Memory B cell (primary cell): ENCODE measurements at regions not wholly inside any gene's neighbourhood (a gene's known extent, or its start where the extent isn't known, plus 50 kb on each side); places are given as distances from the start of the nearest gene placed in this dataset.

ENCODE experiments used
- ATAC-seq: fragments of 150-1000 bp; cut with Tn5 transposase; 2 replicates; pipeline ENCODE4 v1.10.0; 2021; ENCODE audit warnings: low read depth, mild to moderate bottlenecking, moderate library complexity
- DNase-seq, 2 donors: peaks; one replicate each; pipeline ENCODE4 v3.0.0; 2022; ENCODE audit warnings: low spot score in 2 of 2
- H3K27ac Mint-ChIP-seq: one replicate; pipeline ENCODE4 v1.8.0; 2022; ENCODE audit warnings: mild to moderate bottlenecking, moderate library complexity, mixed read lengths
- H3K27me3 Mint-ChIP-seq: one replicate; pipeline ENCODE4 v1.8.0; 2022; ENCODE audit warnings: mixed read lengths
- H3K36me3 Mint-ChIP-seq: one replicate; pipeline ENCODE4 v1.8.0; 2022; ENCODE audit warnings: mild to moderate bottlenecking, mixed read lengths
- H3K4me1 Mint-ChIP-seq: one replicate; pipeline ENCODE4 v1.8.0; 2022; ENCODE audit warnings: mixed read lengths
- H3K4me3 Mint-ChIP-seq: one replicate; pipeline ENCODE4 v1.8.0; 2022; ENCODE audit warnings: mild to moderate bottlenecking, moderate library complexity, mixed read lengths
- H3K9me3 Mint-ChIP-seq: one replicate; pipeline ENCODE4 v1.8.0; 2022; ENCODE audit warnings: mixed read lengths

- no peak overlapping the region for H3K4me3 Mint-ChIP-seq
- no peaks in the 10 kb centered on the region for H3K36me3 Mint-ChIP-seq
- no peak overlapping the region for H3K27ac Mint-ChIP-seq
- DNase-seq (no peak), ATAC-seq (no peak)
- no peaks in the 10 kb centered on the region for H3K27me3 Mint-ChIP-seq
- H3K4me1 Mint-ChIP-seq = no peaks in the 10 kb centered on the region
- H3K9me3 Mint-ChIP-seq = peaks cover 6% of the 10 kb centered on the region
Observed at GRCh38 chr3:178226094-178226493, 310.1 kb upstream of the KCNMB2 start.

- H3K27ac Mint-ChIP-seq = no peak overlapping the region
- H3K4me3 Mint-ChIP-seq = no peak overlapping the region
- DNase-seq = no peak
- no peaks in the 10 kb centered on the region for H3K4me1 Mint-ChIP-seq
- no peaks in the 10 kb centered on the region for H3K36me3 Mint-ChIP-seq
- H3K9me3 Mint-ChIP-seq = peaks cover 6% of the 10 kb centered on the region
- no peak for ATAC-seq
- peaks cover 2% of the 10 kb centered on the region for H3K27me3 Mint-ChIP-seq
Observed at GRCh38 chr3:178231645-178232044, 304.6 kb upstream of the KCNMB2 start.

- ATAC-seq = no peak
- H3K36me3 Mint-ChIP-seq = no peaks in the 10 kb centered on the region
Observed at GRCh38 chr3:178233371-178234071, 302.7 kb upstream of the KCNMB2 start.

GRCh38 chr3:178236555-178237277 lies 299.5 kb upstream of the KCNMB2 start:
- H3K9me3 Mint-ChIP-seq = peaks cover 4% of the 10 kb centered on the region
- peaks cover 2% of the 10 kb centered on the region for H3K27me3 Mint-ChIP-seq
- ATAC-seq (no peak), DNase-seq (no peak)
- H3K4me1 Mint-ChIP-seq = no peaks in the 10 kb centered on the region
- H3K27ac Mint-ChIP-seq = no peak overlapping the region
- H3K36me3 Mint-ChIP-seq = no peaks in the 10 kb centered on the region
- no peak overlapping the region for H3K4me3 Mint-ChIP-seq

More at GRCh38 chr3:178233371-178234071, 302.7 kb upstream of the KCNMB2 start:
- H3K4me3 Mint-ChIP-seq = no peak overlapping the region
- H3K9me3 Mint-ChIP-seq = peaks cover 6% of the 10 kb centered on the region
- no peak for DNase-seq
- H3K27me3 Mint-ChIP-seq = peaks cover 2% of the 10 kb centered on the region
- no peaks in the 10 kb centered on the region for H3K4me1 Mint-ChIP-seq
- no peak overlapping the region for H3K27ac Mint-ChIP-seq

- Mint-ChIP-seq H3K4me1 (no peaks in the 10 kb centered on the region), H3K27me3 (peaks cover 2% of the 10 kb centered on the region), H3K27ac (no peak overlapping the region), H3K4me3 (no peak overlapping the region), H3K9me3 (peaks cover 6% of the 10 kb centered on the region), H3K36me3 (no peaks in the 10 kb centered on the region)
- ATAC-seq = no peak
- no peak for DNase-seq
Observed at GRCh38 chr3:178238179-178238578, 298.1 kb upstream of the KCNMB2 start.

- ATAC-seq (no peak), DNase-seq (no peak)
- H3K4me3 Mint-ChIP-seq = no peak overlapping the region
- H3K4me1 Mint-ChIP-seq = no peaks in the 10 kb centered on the region
- H3K27me3 Mint-ChIP-seq = no peaks in the 10 kb centered on the region
- H3K27ac Mint-ChIP-seq = no peak overlapping the region
- no peaks in the 10 kb centered on the region for H3K36me3 Mint-ChIP-seq
- peaks cover 6% of the 10 kb centered on the region for H3K9me3 Mint-ChIP-seq
Observed at GRCh38 chr3:178244733-178245709, 291.2 kb upstream of the KCNMB2 start.

GRCh38 chr3:178246004-178246403 lies 290.2 kb upstream of the KCNMB2 start:
- H3K4me3 Mint-ChIP-seq = no peak overlapping the region
- ATAC-seq (no peak), DNase-seq (no peak)
- peaks cover 3% of the 10 kb centered on the region for H3K27me3 Mint-ChIP-seq
- H3K27ac Mint-ChIP-seq = no peak overlapping the region
- no peaks in the 10 kb centered on the region for H3K4me1 Mint-ChIP-seq
- peaks cover 6% of the 10 kb centered on the region for H3K9me3 Mint-ChIP-seq
- H3K36me3 Mint-ChIP-seq = no peaks in the 10 kb centered on the region

GRCh38 chr3:178255315-178255714 lies 280.9 kb upstream of the KCNMB2 start:
- no peak for DNase-seq
- no peak overlapping the region for H3K4me3 Mint-ChIP-seq
- no peak overlapping the region for H3K27ac Mint-ChIP-seq
- peaks cover 2% of the 10 kb centered on the region for H3K9me3 Mint-ChIP-seq
- no peak for ATAC-seq
- no peaks in the 10 kb centered on the region for H3K4me1 Mint-ChIP-seq
- H3K27me3 Mint-ChIP-seq = peaks cover 3% of the 10 kb centered on the region
- no peaks in the 10 kb centered on the region for H3K36me3 Mint-ChIP-seq

GRCh38 chr3:178257491-178257890 lies 278.7 kb upstream of the KCNMB2 start:
- no peaks in the 10 kb centered on the region for H3K4me1 Mint-ChIP-seq
- no peaks in the 10 kb centered on the region for H3K36me3 Mint-ChIP-seq
- H3K9me3 Mint-ChIP-seq = no peaks in the 10 kb centered on the region
- no peak overlapping the region for H3K4me3 Mint-ChIP-seq
- H3K27me3 Mint-ChIP-seq = peaks cover 1% of the 10 kb centered on the region
- ATAC-seq (no peak), DNase-seq (no peak)
- no peak overlapping the region for H3K27ac Mint-ChIP-seq

GRCh38 chr3:178258121-178258520 lies 278.1 kb upstream of the KCNMB2 start:
- no peaks in the 10 kb centered on the region for H3K9me3 Mint-ChIP-seq

GRCh38 chr3:178259703-178260102 lies 276.5 kb upstream of the KCNMB2 start:
- Mint-ChIP-seq H3K4me1 (no peaks in the 10 kb centered on the region), H3K4me3 (no peak overlapping the region), H3K27me3 (no peaks in the 10 kb centered on the region), H3K9me3 (no peaks in the 10 kb centered on the region), H3K36me3 (no peaks in the 10 kb centered on the region), H3K27ac (no peak overlapping the region)
- no peak for DNase-seq
- ATAC-seq = no peak

More at GRCh38 chr3:178258121-178258520, 278.1 kb upstream of the KCNMB2 start:
- DNase-seq (no peak), ATAC-seq (no peak)
- Mint-ChIP-seq H3K27me3 (peaks cover under 1% of the 10 kb centered on the region), H3K4me1 (no peaks in the 10 kb centered on the region), H3K36me3 (no peaks in the 10 kb centered on the region), H3K4me3 (no peak overlapping the region), H3K27ac (no peak overlapping the region)

GRCh38 chr3:178260887-178261565 lies 275.2 kb upstream of the KCNMB2 start:
- Mint-ChIP-seq H3K4me1 (no peaks in the 10 kb centered on the region), H3K27ac (no peak overlapping the region), H3K4me3 (no peak overlapping the region), H3K27me3 (no peaks in the 10 kb centered on the region), H3K36me3 (no peaks in the 10 kb centered on the region), H3K9me3 (no peaks in the 10 kb centered on the region)
- ATAC-seq (no peak), DNase-seq (no peak)

GRCh38 chr3:178263236-178263916 lies 272.9 kb upstream of the KCNMB2 start:
- Mint-ChIP-seq H3K27ac (no peak overlapping the region), H3K4me1 (no peaks in the 10 kb centered on the region), H3K36me3 (no peaks in the 10 kb centered on the region), H3K4me3 (no peak overlapping the region), H3K27me3 (no peaks in the 10 kb centered on the region), H3K9me3 (no peaks in the 10 kb centered on the region)
- DNase-seq (no peak), ATAC-seq (no peak)
